ENCODE measurements at regions not wholly inside any gene's neighbourhood (a gene's known extent, or its start where the extent isn't known, plus 50 kb on each side); places are given as distances from the start of the nearest gene placed in this dataset.

GRCh38 chr10:71001470-71001869, 113.1 kb upstream of the PCBD1 start:
- DNase-seq (ENCODE audit: extremely low read depth in 1 of 4, low spot score in 3 of 4) (no peak), FAIRE-seq (no peak), ATAC-seq (no peak)
- Histone ChIP-seq H3K4me2 (ENCODE audit: insufficient read depth, low read length) (no peak overlapping the region), H3K27me3 (ENCODE audit: control insufficient read depth in 2 of 2, insufficient read depth in 2 of 2, low read length in 2 of 2) (peaks cover 4 to 56% of the 10 kb centered on the region in 2 experiments; a peak in 3 of 5 replicates), H3K27ac (ENCODE audit: extremely low read depth, low read depth, low read length) (no peak overlapping the region), H3K36me3 (ENCODE audit: control insufficient read depth, insufficient read depth, low read length) (no peaks in the 10 kb centered on the region), H3K4me1 (replicated peaks in 1 of 2; ENCODE audit: control insufficient read depth in 2 of 2, insufficient read depth in 2 of 2, low read length in 2 of 2) (no peaks in the 10 kb centered on the region), H3K4me3 (no peak overlapping the region), H3K9me3 (replicated peaks; ENCODE audit: control insufficient read depth, insufficient read depth, low read depth, low read length) (no peaks in the 10 kb centered on the region; the same call in 1 of the 2 replicates), H3K9ac (ENCODE audit: insufficient read depth in 1 of 2, low read depth in 2 of 2, low read length in 2 of 2) (no peak overlapping the region), H2AFZ (ENCODE audit: low read depth, low read length) (no peak overlapping the region), H3K79me2 (ENCODE audit: control insufficient read depth, insufficient read depth, low read length) (no peaks in the 10 kb centered on the region), H3K9me1 (ENCODE audit: control insufficient read depth, insufficient read depth, low read length) (no peaks in the 10 kb centered on the region), H4K20me1 (replicated peaks; ENCODE audit: control insufficient read depth, insufficient read depth, low read length) (0 out of 2 replicates have a peak, but pooled peaks cover 8% of the 10 kb centered on the region)
- CTCF ChIA-PET (ENCODE audit: low intra/inter-chr PET ratio), result no interaction called here
- intact Hi-C loops (cut with micrococcal nuclease) (no loop called here), in situ Hi-C loops (cut with MboI) (no loop called here)
- 0% methylated on average over 2 of the region's 2 CpGs for WGBS (ENCODE audit: insufficient coverage, low coverage, missing lambda C conversion rate)
- no peak for TF ChIP-seq NBN (IDR thresholded peaks at IDR 0.05; ENCODE audit: low read depth)
- TF ChIP-seq ARID2 (IDR thresholded peaks at IDR 0.05), result no peak
- no peak for TF ChIP-seq NFIC (IDR thresholded peaks at IDR 0.05)
- TF ChIP-seq CBFA2T3 (IDR thresholded peaks at IDR 0.05), result no peak
- TF ChIP-seq, protein P1, sequence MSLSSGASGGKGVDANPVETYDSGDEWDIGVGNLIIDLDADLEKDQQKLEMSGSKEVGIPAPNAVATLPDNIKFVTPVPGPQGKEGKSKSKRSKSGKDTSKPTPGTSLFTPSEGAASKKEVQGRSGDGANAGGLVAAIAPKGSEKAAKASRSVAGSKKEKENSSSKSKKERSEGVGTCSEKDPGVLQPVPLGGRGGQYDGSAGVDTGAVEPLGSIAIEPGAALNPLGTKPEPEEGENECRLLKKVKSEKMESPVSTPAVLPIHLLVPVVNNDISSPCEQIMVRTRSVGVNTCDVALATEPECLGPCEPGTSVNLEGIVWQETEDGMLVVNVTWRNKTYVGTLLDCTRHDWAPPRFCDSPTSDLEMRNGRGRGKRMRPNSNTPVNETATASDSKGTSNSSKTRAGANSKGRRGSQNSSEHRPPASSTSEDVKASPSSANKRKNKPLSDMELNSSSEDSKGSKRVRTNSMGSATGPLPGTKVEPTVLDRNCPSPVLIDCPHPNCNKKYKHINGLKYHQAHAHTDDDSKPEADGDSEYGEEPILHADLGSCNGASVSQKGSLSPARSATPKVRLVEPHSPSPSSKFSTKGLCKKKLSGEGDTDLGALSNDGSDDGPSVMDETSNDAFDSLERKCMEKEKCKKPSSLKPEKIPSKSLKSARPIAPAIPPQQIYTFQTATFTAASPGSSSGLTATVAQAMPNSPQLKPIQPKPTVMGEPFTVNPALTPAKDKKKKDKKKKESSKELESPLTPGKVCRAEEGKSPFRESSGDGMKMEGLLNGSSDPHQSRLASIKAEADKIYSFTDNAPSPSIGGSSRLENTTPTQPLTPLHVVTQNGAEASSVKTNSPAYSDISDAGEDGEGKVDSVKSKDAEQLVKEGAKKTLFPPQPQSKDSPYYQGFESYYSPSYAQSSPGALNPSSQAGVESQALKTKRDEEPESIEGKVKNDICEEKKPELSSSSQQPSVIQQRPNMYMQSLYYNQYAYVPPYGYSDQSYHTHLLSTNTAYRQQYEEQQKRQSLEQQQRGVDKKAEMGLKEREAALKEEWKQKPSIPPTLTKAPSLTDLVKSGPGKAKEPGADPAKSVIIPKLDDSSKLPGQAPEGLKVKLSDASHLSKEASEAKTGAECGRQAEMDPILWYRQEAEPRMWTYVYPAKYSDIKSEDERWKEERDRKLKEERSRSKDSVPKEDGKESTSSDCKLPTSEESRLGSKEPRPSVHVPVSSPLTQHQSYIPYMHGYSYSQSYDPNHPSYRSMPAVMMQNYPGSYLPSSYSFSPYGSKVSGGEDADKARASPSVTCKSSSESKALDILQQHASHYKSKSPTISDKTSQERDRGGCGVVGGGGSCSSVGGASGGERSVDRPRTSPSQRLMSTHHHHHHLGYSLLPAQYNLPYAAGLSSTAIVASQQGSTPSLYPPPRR (CRISPR knock-in tag; IDR thresholded peaks at IDR 0.05; ENCODE audit: borderline replicate concordance), result no peak
- TF ChIP-seq ZKSCAN3 (CRISPR knock-in tag; IDR thresholded peaks at IDR 0.05), result no peak
- TF ChIP-seq MAX (CRISPR knock-in tag; IDR thresholded peaks at IDR 0.05), result no peak
- TF ChIP-seq ELK3 (CRISPR knock-in tag; IDR thresholded peaks at IDR 0.05), result no peak
- no peak for TF ChIP-seq SETDB1 (IDR thresholded peaks at IDR 0.05; ENCODE audit: low read length)
- no peak for TF ChIP-seq XRCC4 (IDR thresholded peaks at IDR 0.05; ENCODE audit: extremely low read depth, insufficient read depth, insufficient read length)
- TF ChIP-seq ZNF512 (tag; IDR thresholded peaks at IDR 0.05), result no peak
- no peak for TF ChIP-seq ZNF23 (CRISPR knock-in tag; IDR thresholded peaks at IDR 0.05)
- no peak for TF ChIP-seq DACH1 (IDR thresholded peaks at IDR 0.05; ENCODE audit: partially characterized antibody)
- TF ChIP-seq RBM17 (IDR thresholded peaks at IDR 0.05; ENCODE audit: borderline replicate concordance, low read depth, low read length), result no peak
- POLR2A ChIA-PET, result interaction anchor here (1.5 kb wide), 1 partner anchor 12 kb away, joined by 4 read pairs; no protein-coding TSS in a partner anchor
- no TSS peak for BruUV-seq (replicated peaks)

Measured in K562 (cell line).